HG03025 (cell line): ENCODE measurements at regions not wholly inside any gene's neighbourhood (a gene's known extent, or its start where the extent isn't known, plus 50 kb on each side); places are given as distances from the start of the nearest gene placed in this dataset.

Experiments used
- ATAC-seq: cut with Tn5 transposase; IDR thresholded peaks from one replicate; pipeline ENCODE4 v1.9.1; 2021; ENCODE audit warnings: mild to moderate bottlenecking, moderate library complexity; ENCODE audit not compliant: unreplicated experiment, low FRiP score

DNA sequence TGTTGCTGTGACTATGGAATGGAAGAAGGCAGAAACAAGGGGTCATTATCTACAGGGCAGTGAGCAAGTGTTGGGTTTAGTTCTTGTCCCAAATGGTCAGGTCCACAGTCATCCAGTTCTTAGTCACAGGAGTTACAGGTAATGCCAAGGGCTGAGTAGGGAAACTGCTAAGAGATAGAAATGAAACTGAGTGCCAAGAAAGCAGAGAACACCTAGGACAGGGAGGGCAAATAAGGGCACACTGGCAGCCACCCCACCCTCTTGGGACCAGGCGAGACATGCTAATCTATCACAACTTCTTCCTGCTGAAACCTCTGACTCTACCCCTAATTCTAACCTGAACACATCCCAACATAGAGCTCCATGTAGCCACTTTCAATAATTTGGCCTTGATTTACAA lies 103.2 kb downstream of the KLF4 start:
- ATAC-seq, result no peak
